ENCODE measurements at regions not wholly inside any gene's neighbourhood (a gene's known extent, or its start where the extent isn't known, plus 50 kb on each side); places are given as distances from the start of the nearest gene placed in this dataset.

DNA sequence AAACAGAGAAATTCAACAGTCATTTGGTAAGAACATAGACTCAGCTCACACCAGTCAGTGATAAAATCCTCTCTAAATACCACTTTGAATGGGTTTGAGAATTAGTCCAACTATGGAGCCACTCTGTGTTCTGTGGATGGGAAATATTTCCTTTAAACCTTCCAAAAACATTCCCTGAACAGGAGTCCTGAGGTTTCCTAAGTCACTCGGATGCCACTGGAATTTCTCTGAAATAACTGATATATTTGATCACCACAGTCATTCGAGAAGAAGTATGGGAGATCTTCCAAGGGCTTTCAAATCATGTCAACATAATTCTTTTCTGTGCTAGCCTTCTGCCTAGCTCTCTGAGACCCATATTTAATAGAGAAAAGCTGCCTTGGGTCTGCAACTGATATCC lies 958.6 kb downstream of the STIM2 start:
- TF ChIP-seq, protein P1, sequence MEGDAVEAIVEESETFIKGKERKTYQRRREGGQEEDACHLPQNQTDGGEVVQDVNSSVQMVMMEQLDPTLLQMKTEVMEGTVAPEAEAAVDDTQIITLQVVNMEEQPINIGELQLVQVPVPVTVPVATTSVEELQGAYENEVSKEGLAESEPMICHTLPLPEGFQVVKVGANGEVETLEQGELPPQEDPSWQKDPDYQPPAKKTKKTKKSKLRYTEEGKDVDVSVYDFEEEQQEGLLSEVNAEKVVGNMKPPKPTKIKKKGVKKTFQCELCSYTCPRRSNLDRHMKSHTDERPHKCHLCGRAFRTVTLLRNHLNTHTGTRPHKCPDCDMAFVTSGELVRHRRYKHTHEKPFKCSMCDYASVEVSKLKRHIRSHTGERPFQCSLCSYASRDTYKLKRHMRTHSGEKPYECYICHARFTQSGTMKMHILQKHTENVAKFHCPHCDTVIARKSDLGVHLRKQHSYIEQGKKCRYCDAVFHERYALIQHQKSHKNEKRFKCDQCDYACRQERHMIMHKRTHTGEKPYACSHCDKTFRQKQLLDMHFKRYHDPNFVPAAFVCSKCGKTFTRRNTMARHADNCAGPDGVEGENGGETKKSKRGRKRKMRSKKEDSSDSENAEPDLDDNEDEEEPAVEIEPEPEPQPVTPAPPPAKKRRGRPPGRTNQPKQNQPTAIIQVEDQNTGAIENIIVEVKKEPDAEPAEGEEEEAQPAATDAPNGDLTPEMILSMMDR (conservative IDR thresholded peaks at IDR 0.05), result no peak
- TF ChIP-seq EZH2 (IDR thresholded peaks at IDR 0.05; ENCODE audit: low read depth), result no peak
